ENCODE measurements at regions not wholly inside any gene's neighbourhood (a gene's known extent, or its start where the extent isn't known, plus 50 kb on each side); places are given as distances from the start of the nearest gene placed in this dataset.

DNA sequence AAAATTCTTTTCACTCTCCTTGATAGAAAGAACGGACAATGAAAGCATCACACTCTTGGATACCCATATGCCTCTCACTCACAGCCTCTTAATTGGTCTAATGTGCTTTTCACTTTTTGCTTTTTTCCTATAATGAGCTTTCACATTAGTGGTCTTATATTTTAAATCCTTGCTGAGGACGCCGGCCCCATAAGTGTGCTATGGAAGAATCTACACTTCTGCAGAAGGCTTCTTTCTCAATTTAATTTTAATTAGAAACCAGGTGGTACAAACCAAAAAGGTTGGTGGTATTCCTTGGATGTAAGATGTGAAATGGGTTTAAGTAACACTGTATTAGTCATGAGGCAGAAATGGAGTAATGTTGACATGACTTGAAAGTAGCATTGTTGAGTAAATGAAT lies 190.6 kb upstream of the NFIA start:
- H3K9me3 ChIP-seq, result no peaks in the 10 kb centered on the region
- DNase-seq (no peak), ATAC-seq (no peak)
- H3K27ac ChIP-seq, result no peak overlapping the region
- no peak overlapping the region for H3K4me3 ChIP-seq
- H3K36me3 ChIP-seq, result no peaks in the 10 kb centered on the region
- H3K27me3 ChIP-seq, result no peaks in the 10 kb centered on the region
- TF ChIP-seq, protein P1, sequence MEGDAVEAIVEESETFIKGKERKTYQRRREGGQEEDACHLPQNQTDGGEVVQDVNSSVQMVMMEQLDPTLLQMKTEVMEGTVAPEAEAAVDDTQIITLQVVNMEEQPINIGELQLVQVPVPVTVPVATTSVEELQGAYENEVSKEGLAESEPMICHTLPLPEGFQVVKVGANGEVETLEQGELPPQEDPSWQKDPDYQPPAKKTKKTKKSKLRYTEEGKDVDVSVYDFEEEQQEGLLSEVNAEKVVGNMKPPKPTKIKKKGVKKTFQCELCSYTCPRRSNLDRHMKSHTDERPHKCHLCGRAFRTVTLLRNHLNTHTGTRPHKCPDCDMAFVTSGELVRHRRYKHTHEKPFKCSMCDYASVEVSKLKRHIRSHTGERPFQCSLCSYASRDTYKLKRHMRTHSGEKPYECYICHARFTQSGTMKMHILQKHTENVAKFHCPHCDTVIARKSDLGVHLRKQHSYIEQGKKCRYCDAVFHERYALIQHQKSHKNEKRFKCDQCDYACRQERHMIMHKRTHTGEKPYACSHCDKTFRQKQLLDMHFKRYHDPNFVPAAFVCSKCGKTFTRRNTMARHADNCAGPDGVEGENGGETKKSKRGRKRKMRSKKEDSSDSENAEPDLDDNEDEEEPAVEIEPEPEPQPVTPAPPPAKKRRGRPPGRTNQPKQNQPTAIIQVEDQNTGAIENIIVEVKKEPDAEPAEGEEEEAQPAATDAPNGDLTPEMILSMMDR (IDR thresholded peaks at IDR 0.05), result no peak
- H3K4me1 ChIP-seq, result no peaks in the 10 kb centered on the region
- intact Hi-C loops (cut with DNase I), result no loop called here

- Histone ChIP-seq H3K27me3 (no peaks in the 10 kb centered on the region), H3K36me3 (no peaks in the 10 kb centered on the region), H3K4me1 (no peaks in the 10 kb centered on the region), H3K27ac (no peak overlapping the region), H3K4me3 (no peak overlapping the region), H3K9me3 (no peaks in the 10 kb centered on the region)
- intact Hi-C loops (cut with DNase I), result no loop called here
- DNase-seq (no peak), ATAC-seq (no peak)
- TF ChIP-seq, protein P1 (IDR thresholded peaks at IDR 0.05), result no peak
These were observed 191.1 kb upstream of the NFIA start for GRCh38 chr1:60891281-60891680.

DNA sequence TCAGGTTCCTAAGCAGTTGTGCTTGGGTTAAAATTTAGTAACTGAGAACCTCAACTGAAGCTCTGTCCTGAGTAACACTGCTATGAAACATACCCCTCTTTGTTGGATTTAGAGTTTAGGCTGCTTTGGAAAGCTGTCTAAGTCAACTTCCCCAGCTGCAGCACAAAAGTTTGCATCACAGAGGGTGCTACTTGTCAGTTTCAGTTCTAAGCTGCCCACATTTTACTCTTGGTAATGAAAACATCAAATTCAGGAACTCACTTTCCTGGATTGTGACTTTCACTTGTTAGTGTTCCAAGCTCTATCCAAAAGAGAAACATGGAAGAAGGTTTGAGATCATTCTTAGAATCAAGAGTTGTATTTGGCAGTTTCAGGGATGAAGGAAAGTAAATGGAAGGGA lies 191.7 kb upstream of the NFIA start:
- no peak overlapping the region for H3K4me3 ChIP-seq
- DNase-seq (no peak), ATAC-seq (no peak)
- intact Hi-C loops (cut with DNase I), result no loop called here
- H3K36me3 ChIP-seq, result no peaks in the 10 kb centered on the region
- no peaks in the 10 kb centered on the region for H3K9me3 ChIP-seq
- TF ChIP-seq, protein P1 (IDR thresholded peaks at IDR 0.05), result no peak
- no peaks in the 10 kb centered on the region for H3K27me3 ChIP-seq
- no peak overlapping the region for H3K27ac ChIP-seq
- no peaks in the 10 kb centered on the region for H3K4me1 ChIP-seq

DNA sequence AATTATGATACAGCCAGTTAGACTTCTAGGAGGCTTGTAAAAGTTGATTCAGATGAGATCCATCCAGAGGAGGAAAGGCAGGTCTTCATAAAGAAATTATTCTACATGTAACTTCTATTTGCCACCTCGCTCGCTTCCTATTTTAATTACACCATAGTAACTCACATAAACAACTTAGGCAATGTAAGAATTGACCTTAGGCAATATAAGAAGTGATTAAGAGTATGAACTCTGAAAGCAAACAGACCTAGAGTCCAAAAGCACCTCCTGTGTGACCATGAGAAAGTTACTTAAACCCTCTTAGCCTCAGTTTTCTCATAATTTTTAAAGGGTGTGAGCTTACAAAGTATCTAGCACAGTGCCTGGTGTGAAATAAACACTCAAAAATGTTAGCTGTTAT lies 192.7 kb upstream of the NFIA start:
- Histone ChIP-seq H3K27me3 (no peaks in the 10 kb centered on the region), H3K4me3 (no peak overlapping the region), H3K4me1 (no peaks in the 10 kb centered on the region), H3K9me3 (no peaks in the 10 kb centered on the region), H3K36me3 (no peaks in the 10 kb centered on the region), H3K27ac (no peak overlapping the region)
- intact Hi-C loops (cut with DNase I), result no loop called here
- DNase-seq (no peak), ATAC-seq (no peak)
- TF ChIP-seq, protein P1 (IDR thresholded peaks at IDR 0.05), result no peak

- no peak for DNase-seq
- no peak for ATAC-seq
- no peaks in the 10 kb centered on the region for H3K4me1 ChIP-seq
- no peaks in the 10 kb centered on the region for H3K9me3 ChIP-seq
- no peaks in the 10 kb centered on the region for H3K27me3 ChIP-seq
- no peaks in the 10 kb centered on the region for H3K36me3 ChIP-seq
- H3K4me3 ChIP-seq, result no peak overlapping the region
- intact Hi-C loops (cut with DNase I), result no loop called here
- H3K27ac ChIP-seq, result no peak overlapping the region
- TF ChIP-seq, protein P1 (IDR thresholded peaks at IDR 0.05), result no peak
These were observed 194.2 kb upstream of the NFIA start for GRCh38 chr1:60888126-60888525.

Measured in left lung (tissue), 4 donors.